Endothelial cell (in vitro differentiated cells): ENCODE measurements at regions not wholly inside any gene's neighbourhood (a gene's known extent, or its start where the extent isn't known, plus 50 kb on each side); places are given as distances from the start of the nearest gene placed in this dataset.

Experiments used
- DNase-seq: peaks from one replicate; pipeline ENCODE4 v3.0.0; 2021; ENCODE audit warnings: low spot score
- H3K27ac Mint-ChIP-seq: one replicate; pipeline ENCODE4 v1.8.0; 2021; ENCODE audit warnings: mixed read lengths, inconsistent platforms; ENCODE audit not compliant: unreplicated experiment
- H3K27me3 Mint-ChIP-seq: one replicate; pipeline ENCODE4 v1.8.0; 2021; ENCODE audit warnings: mild to moderate bottlenecking, moderate library complexity, mixed read lengths, inconsistent platforms; ENCODE audit not compliant: unreplicated experiment
- H3K36me3 Mint-ChIP-seq: one replicate; pipeline ENCODE4 v1.8.0; 2021; ENCODE audit warnings: mild to moderate bottlenecking, low read depth, mixed read lengths, inconsistent platforms; ENCODE audit not compliant: unreplicated experiment
- H3K4me1 Mint-ChIP-seq: one replicate; pipeline ENCODE4 v1.8.0; 2021; ENCODE audit warnings: mild to moderate bottlenecking, mixed read lengths, inconsistent platforms; ENCODE audit not compliant: unreplicated experiment
- H3K4me3 Mint-ChIP-seq: one replicate; pipeline ENCODE4 v1.8.0; 2021; ENCODE audit warnings: mild to moderate bottlenecking, mixed read lengths, inconsistent platforms; ENCODE audit not compliant: unreplicated experiment
- H3K9me3 Mint-ChIP-seq: one replicate; pipeline ENCODE4 v1.8.0; 2021; ENCODE audit warnings: mixed read lengths, inconsistent platforms; ENCODE audit not compliant: unreplicated experiment
- CTCF ChIP-seq: fragments of 200-600 bp; sonication (generic); IDR thresholded peaks from one replicate; pipeline ENCODE4 v1.5.0; 2021; ENCODE audit warnings: antibody characterized with exemption; ENCODE audit not compliant: unreplicated experiment

DNA sequence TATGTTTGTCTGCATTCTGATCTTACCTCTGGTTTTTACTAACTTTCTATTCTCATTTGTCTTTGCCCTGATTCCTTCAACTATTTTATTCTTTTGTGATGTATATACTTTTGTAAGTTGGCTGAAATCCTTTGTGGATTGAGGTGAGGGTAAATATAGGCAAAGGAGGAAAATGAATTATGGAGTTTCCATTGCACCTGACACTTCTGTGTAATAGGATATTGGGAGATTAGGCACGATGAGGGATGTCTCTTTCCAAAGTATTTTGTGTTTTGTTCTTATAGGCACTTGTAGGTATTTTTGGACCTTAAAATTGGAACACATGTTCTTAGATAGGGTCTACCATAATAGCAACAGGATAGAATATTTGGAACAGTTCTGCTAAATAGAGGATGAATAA lies 76.4 kb downstream of the HRH4 start:
- H3K36me3 Mint-ChIP-seq = no peaks in the 10 kb centered on the region
- H3K27me3 Mint-ChIP-seq = no peaks in the 10 kb centered on the region

GRCh38 chr18:24538414-24539264 lies 78.2 kb downstream of the HRH4 start:
- no peak for DNase-seq
- no peak overlapping the region for H3K4me3 Mint-ChIP-seq
- no peaks in the 10 kb centered on the region for H3K27me3 Mint-ChIP-seq
- no peak for TF ChIP-seq CTCF
- no peak overlapping the region for H3K27ac Mint-ChIP-seq
- no peaks in the 10 kb centered on the region for H3K9me3 Mint-ChIP-seq
- H3K4me1 Mint-ChIP-seq = no peaks in the 10 kb centered on the region
- H3K36me3 Mint-ChIP-seq = no peaks in the 10 kb centered on the region

More for the DNA sequence above, 76.4 kb downstream of the HRH4 start:
- no peak overlapping the region for H3K4me3 Mint-ChIP-seq
- H3K9me3 Mint-ChIP-seq = no peaks in the 10 kb centered on the region
- H3K27ac Mint-ChIP-seq = no peak overlapping the region
- TF ChIP-seq CTCF = no peak
- no peaks in the 10 kb centered on the region for H3K4me1 Mint-ChIP-seq
- DNase-seq = no peak

GRCh38 chr18:24539866-24540617 lies 79.6 kb downstream of the HRH4 start:
- no peak for TF ChIP-seq CTCF
- H3K9me3 Mint-ChIP-seq = no peaks in the 10 kb centered on the region
- no peaks in the 10 kb centered on the region for H3K4me1 Mint-ChIP-seq
- H3K27me3 Mint-ChIP-seq = no peaks in the 10 kb centered on the region
- H3K4me3 Mint-ChIP-seq = no peak overlapping the region
- no peaks in the 10 kb centered on the region for H3K36me3 Mint-ChIP-seq
- DNase-seq = no peak
- no peak overlapping the region for H3K27ac Mint-ChIP-seq

GRCh38 chr18:24540896-24541295 lies 80.5 kb downstream of the HRH4 start:
- Mint-ChIP-seq H3K36me3 (no peaks in the 10 kb centered on the region), H3K27me3 (no peaks in the 10 kb centered on the region), H3K9me3 (no peaks in the 10 kb centered on the region), H3K27ac (no peak overlapping the region), H3K4me3 (no peak overlapping the region), H3K4me1 (no peaks in the 10 kb centered on the region)
- no peak for TF ChIP-seq CTCF
- DNase-seq = no peak
